HS-27A (cell line): ENCODE measurements at regions not wholly inside any gene's neighbourhood (a gene's known extent, or its start where the extent isn't known, plus 50 kb on each side); places are given as distances from the start of the nearest gene placed in this dataset.
"Not testable (repeated sequence)": the region's sequence is repeated elsewhere in the genome, so short reads cannot be mapped to it uniquely, and the experiment has no call there.

ENCODE experiments used
- DNase-seq: peaks from one replicate; pipeline ENCODE4 v3.0.0-alpha.2; 2012; ENCODE audit warnings: low read depth, missing footprints

- no peak for DNase-seq
Measured at GRCh38 chr6:15021074-15021473, 224.8 kb upstream of the JARID2 start.

GRCh38 chr6:15023018-15023417, 222.9 kb upstream of the JARID2 start:
- not testable (repeated sequence) for DNase-seq

GRCh38 chr6:15023448-15023847, 222.4 kb upstream of the JARID2 start:
- DNase-seq: no peak

GRCh38 chr6:15025446-15025845, 220.4 kb upstream of the JARID2 start:
- no peak for DNase-seq

GRCh38 chr6:15026832-15027231, 219.0 kb upstream of the JARID2 start:
- DNase-seq: no peak

GRCh38 chr6:15027472-15027871, 218.4 kb upstream of the JARID2 start:
- no peak for DNase-seq

- no peak for DNase-seq
Measured at GRCh38 chr6:15032015-15032414, 213.9 kb upstream of the JARID2 start.

GRCh38 chr6:15033850-15034203, 212.0 kb upstream of the JARID2 start:
- no peak for DNase-seq

- DNase-seq: no peak
Measured at GRCh38 chr6:15036690-15037245, 209.1 kb upstream of the JARID2 start.

GRCh38 chr6:15037253-15037652, 208.6 kb upstream of the JARID2 start:
- no peak for DNase-seq

- DNase-seq: no peak
Measured at GRCh38 chr6:15038013-15038791, 207.7 kb upstream of the JARID2 start.

GRCh38 chr6:15039136-15039535, 206.7 kb upstream of the JARID2 start:
- DNase-seq: no peak

GRCh38 chr6:15042938-15043337, 202.9 kb upstream of the JARID2 start:
- no peak for DNase-seq

GRCh38 chr6:15044146-15044882, 201.6 kb upstream of the JARID2 start:
- no peak for DNase-seq

- no peak for DNase-seq
Measured at GRCh38 chr6:15044948-15045347, 200.9 kb upstream of the JARID2 start.

GRCh38 chr6:15046751-15047150, 199.1 kb upstream of the JARID2 start:
- DNase-seq: no peak

- no peak for DNase-seq
Measured at GRCh38 chr6:15048367-15048766, 197.5 kb upstream of the JARID2 start.

GRCh38 chr6:15058200-15059061, 187.4 kb upstream of the JARID2 start:
- DNase-seq: no peak

GRCh38 chr6:15061180-15061641, 184.7 kb upstream of the JARID2 start:
- no peak for DNase-seq

GRCh38 chr6:15061908-15062515, 183.9 kb upstream of the JARID2 start:
- DNase-seq: no peak

GRCh38 chr6:15062516-15063252, 183.2 kb upstream of the JARID2 start:
- peak; percentile 85 for DNase-seq
